Heart left ventricle (tissue), 13 donors: ENCODE measurements at regions not wholly inside any gene's neighbourhood (a gene's known extent, or its start where the extent isn't known, plus 50 kb on each side); places are given as distances from the start of the nearest gene placed in this dataset.

Experiments
- CTCF ChIP-seq, 12 donors: fragments of 200-600 bp; sonication (generic) in 4 of 12; IDR thresholded peaks; one replicate each; pipeline versions ENCODE4 v1.5.0 to v1.8.0; 2018 to 2022; ENCODE audit warnings: antibody characterized with exemption in 12 of 12, mild to moderate bottlenecking in 5 of 12
- POLR2A ChIP-seq, 2 donors: fragments of 450-650 bp; IDR thresholded peaks; one replicate each; pipeline ENCODE4 v1.6.1; 2017; ENCODE audit warnings: antibody characterized with exemption in 2 of 2, mild to moderate bottlenecking in 2 of 2, moderate library complexity in 2 of 2
- donor health status: ischemic (EF 13 %, LVEDD 7.1; RV severe dilation, severe dysfunction).
- donor health status: DM: no; HTN: yes; CAD: no.
- donor health status: DM: no; HTN: no; CAD: no.
- donor health status: ischemic (EF 25% LVEDD 6.9; RV normal size, moderate dysfunction).
- donor health status: ischemic (EF 25% LVEDD 5.7; RV mildly dilated, moderate dysfunction).
- donor health status: ischemic (EF 35%, LVEDD 5.7; RV mildly dilated, moderate dysfunction).
- donor health status: nonischemic (EF 11% LVEDD 7.7; RV severe dilation, severe dysfunction).
- donor health status: DM: yes; HTN: yes; CAD: no.
- donor health status: PGD.
- donor health status: ischemic (EF 29% LVEDD 5.4; RV normal size, mild dysfunction).
- donor health status: nonischemic (EF 23%, LVEDD 6.1; RV moderate dilation, normal function).

GRCh38 chr10:78870458-78870857 lies 198.3 kb upstream of the ZMIZ1 start:
- TF ChIP-seq CTCF (IDR thresholded peaks at IDR 0.05): no peak
- no peak for TF ChIP-seq POLR2A (IDR thresholded peaks at IDR 0.05)
